Glomerular visceral epithelial cell (primary cell): ENCODE measurements at regions not wholly inside any gene's neighbourhood (a gene's known extent, or its start where the extent isn't known, plus 50 kb on each side); places are given as distances from the start of the nearest gene placed in this dataset.
A peak's percentile ranks its signal among the peaks of the same experiment; 100 is the strongest.

Source experiments
- DNase-seq: peaks from one replicate; pipeline ENCODE4 v3.0.0-alpha.2; 2016; ENCODE audit errors: extremely low spot score

- DNase-seq: no peak
These were observed 246.8 kb downstream of the CDC5L start for GRCh38 chr6:44634321-44634720.

DNA sequence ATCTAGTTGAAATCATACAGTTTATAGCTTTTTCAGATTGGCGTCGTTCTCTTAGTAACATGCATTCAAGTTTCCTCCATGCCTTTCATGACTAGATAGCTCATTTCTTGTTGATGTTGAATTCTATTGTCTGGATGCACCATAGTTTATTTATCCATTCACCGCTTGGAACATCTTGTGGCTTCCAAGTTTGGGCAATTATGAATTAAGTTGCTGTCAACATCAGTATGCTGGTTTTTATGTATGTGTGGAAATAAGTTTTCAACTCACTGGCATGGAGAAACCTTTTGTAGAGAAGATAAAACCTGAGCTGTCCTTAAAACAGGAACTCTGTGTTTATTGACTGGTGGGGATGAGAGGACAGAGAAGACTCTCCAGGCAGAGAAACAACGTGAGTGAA is 248.0 kb downstream of the CDC5L start:
- no peak for DNase-seq

DNA sequence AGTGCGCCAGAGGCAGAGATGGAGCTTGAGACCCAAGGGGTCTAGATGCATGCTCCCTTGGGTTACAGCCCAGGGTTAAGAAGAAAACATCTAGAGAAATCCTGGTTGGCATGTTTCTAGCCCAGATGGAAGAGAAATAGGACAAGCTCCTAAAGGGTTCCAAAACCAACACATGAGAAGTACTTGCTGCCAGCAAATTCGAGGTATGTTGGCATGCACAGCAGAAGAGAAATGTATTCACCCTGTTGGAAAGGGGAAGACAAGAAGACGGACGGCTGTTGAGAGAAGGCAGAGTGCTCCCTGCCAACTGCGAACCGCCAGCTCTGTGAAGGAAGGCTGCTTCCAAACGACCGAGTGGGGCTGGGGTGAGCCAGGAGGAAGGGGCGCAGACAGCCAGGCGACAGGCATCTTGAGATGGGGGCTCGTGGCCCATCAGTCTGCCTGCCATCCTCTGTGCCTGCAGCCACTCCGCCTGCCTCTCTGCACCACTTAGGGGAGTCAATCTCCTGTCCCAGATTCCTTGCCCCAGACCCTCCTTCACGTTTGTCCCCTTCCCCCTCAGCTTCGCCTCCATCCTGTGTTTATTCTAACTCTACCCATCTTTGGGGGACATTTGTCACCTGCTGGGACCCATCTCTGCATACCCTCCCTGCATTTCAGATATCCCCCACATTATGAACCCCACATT is 249.2 kb downstream of the CDC5L start:
- DNase-seq: no peak

GRCh38 chr6:44641344-44642031 is 254.0 kb downstream of the CDC5L start:
- no peak for DNase-seq

DNA sequence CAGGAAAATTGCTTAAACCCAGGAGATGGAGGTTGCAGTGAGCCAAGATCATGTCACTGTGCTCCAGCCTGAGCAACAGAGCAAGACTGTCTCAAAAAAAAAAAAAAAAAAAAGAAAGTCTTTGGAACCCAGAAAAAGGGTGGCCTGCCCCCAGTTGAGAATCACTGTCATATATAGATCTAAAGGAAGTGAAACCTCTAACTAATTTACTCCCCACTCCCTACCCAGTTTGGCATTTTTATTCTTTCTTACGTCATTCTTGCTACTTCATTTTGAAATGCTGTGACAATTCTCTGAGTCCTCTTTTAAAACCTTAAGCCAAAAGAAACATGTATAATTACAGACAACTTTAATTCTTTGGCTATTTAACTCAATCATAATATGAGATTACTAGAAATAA is 254.8 kb downstream of the CDC5L start:
- DNase-seq: no peak

- no peak for DNase-seq
These were observed 255.5 kb downstream of the CDC5L start for GRCh38 chr6:44642870-44643522.

DNA sequence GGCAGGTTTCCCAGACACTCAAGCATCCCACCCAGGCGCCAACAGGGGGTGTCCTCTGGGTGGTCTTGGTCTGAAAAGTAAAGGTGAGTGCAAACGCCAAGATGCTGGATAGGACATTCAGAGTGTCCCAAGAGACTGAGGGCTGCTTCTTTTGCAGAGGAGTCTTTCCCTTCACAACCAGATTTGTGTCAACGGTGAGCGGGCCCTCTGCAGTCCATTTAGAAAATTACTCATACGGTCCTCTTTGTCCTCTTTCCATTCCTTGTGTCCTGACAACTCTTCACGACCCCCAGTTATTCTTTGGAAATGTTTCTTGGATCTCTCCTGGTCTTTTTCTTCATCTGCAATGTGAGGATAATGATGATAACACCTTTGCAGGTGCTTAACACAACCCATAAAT is 257.8 kb downstream of the CDC5L start:
- DNase-seq: no peak

DNA sequence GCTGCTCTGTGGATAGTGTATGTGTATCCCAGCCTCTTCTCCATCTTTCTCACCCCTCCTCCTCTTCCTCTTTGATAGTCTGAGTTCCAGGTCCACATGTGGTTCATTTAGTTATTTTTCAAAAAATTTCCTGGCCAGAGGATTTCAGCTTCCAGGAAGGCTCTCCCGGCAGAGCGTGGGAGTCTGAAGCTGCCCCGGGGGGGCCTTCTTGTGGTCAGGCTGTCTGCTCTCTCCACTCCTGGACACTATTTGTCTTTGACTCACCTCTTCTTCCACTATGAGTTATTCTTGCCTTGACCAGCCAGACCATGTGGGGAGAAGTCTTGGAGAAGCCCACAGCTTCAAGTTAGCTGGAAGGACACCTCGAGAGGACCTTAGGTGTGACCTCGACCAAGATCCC is 258.8 kb downstream of the CDC5L start:
- peak; percentile 68 for DNase-seq

DNA sequence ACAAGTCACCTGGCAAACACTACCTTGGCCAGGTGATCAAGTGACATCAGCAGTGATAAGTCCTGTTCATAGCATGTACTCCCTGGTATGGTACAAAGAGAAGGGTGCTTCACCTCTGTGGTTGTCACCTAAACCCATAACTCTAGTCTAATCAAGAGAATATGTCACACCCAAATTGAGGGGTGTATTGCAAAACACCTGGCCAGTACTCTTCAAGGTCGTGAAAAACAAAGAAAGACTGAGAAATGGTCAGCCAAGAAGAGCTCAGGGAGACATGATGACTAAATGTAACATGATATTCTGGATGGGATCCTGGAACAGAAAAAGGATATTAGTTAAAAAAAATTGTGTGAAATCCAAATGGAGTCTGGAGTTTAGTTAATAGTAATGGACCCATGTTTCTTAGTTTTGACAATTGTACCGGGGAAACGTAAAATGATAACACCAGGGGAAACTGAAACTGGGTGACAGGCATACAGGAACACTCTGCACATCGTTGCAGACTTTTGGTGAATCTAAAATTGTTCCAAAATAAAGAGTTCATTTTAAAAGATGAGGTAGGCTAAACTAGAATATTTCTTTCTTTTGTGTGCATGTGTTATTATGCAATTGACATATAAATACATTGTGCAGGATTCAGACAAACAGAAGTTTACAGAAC is 262.0 kb downstream of the CDC5L start:
- DNase-seq: no peak

GRCh38 chr6:44650495-44650894 is 263.0 kb downstream of the CDC5L start:
- no peak for DNase-seq

DNA sequence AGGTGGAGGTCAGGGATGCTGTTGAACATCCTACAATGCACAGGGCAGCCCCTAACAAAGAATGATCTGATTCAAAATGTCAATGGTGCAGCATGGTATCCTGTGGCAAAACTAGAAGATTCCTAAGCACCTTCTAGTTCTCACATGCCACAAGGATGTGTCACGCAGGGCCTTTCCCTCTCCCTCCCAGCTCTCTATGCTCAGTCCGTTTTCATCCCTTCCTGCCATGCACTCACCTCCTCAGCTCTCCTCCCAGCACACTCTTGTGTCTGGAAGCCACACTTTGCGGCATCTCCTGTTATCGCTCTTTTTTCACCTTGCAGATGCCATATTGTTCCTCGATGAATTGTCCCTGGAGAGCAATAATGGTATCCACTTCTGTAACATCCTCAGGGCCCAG is 263.4 kb downstream of the CDC5L start:
- DNase-seq: peak; percentile 76

- DNase-seq: no peak
These were observed 264.1 kb downstream of the CDC5L start for GRCh38 chr6:44651604-44652003.

DNA sequence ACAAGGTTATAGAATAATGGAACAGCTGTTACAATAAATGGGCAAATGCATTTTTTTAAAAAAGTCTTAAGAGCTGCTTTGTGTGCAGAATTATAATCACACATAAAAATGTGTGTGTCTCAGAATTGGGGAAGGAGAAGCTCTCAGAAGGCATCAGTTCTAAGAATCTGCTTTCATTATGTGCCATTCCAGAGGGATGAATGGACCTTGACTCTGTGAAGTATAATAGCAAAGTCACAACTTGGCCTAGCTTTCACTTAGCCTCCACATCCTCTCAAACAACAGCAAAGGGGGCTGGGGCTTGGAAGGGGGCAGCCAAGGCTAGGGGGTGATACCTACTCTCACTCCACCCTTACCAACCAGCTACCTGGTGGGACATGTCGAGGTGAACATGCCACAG is 265.0 kb downstream of the CDC5L start:
- no peak for DNase-seq

DNA sequence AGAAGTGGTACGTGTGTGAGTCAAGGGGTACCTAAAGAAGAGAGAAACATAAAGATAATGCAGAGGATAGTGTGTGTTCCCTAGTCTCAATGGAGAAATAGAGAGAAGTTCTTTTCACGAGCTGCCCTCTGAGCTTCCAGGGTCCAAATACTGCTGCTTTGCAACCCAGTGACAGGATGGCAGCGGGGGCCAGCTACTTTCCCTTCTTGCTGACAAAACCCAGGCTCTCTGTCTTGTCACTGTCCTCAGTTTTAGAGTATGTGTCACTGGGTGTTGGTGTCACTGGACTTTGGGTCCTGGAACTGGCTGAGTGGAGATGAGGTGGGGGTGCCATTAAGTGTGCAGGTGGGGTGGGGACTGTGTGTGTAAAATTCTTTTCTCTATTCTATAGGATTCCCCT is 265.6 kb downstream of the CDC5L start:
- DNase-seq: no peak

DNA sequence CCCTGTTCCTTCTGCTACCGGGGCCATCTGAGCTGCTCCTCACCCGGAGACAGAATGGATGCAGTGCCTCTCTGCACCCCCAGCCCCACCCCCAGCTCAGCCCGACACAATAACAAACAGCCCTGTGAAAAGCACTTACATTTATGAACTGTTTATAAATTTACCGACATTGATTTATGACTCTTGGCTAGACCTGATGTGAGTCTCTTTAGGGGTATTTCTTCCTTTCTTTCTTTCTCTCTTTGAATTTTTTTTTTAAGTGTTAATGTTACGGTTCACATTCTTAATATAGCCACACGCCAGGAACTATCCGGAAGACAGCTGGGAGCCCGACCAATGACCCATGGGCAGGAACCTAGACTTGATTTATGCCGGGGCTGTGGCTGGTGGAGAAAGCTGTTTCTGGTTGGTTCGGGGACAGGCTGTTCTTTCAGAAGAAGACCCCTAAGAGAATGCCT is 266.3 kb downstream of the CDC5L start:
- DNase-seq: no peak

- peak; percentile 72 for DNase-seq
These were observed 268.2 kb downstream of the CDC5L start for GRCh38 chr6:44655412-44656342.

GRCh38 chr6:44656691-44657090 is 269.2 kb downstream of the CDC5L start:
- DNase-seq: no peak

DNA sequence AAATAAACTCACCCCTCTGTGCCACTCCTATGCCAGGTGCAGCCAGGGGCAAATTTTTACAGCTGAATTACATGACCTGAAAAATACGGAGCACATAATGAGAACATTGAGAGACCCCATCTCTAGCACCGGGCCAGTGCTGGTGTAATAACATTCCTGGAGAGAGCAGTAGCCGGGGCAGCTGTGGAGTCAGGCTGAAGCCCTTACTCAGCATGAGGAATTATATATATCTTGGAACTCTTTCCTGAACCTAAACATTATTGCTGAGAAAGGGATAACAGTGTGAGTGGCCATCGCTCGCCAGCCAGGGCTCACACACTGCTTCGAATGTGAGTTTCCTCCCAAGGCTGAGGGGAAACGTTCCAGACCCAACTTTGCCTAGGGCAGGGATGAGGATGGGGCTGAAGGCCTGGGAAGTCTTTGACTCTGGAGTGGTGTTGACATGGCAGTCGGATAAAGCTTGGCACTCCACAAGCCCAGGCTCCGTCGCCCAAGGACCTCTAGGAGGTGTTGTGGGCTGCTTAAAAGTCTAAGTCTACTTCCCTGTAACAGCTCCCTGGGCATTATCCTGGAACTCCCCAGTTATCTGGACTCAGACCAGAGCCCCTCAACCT is 269.8 kb downstream of the CDC5L start:
- DNase-seq: no peak

GRCh38 chr6:44658571-44658970 is 271.1 kb downstream of the CDC5L start:
- DNase-seq: no peak

- DNase-seq: no peak
These were observed 272.2 kb downstream of the CDC5L start for GRCh38 chr6:44659726-44660125.
